Epithelial cell of esophagus (primary cell): ENCODE measurements at regions not wholly inside any gene's neighbourhood (a gene's known extent, or its start where the extent isn't known, plus 50 kb on each side); places are given as distances from the start of the nearest gene placed in this dataset.
"Not testable (repeated sequence)": the region's sequence is repeated elsewhere in the genome, so short reads cannot be mapped to it uniquely, and the experiment has no call there.

Experiments
- DNase-seq: peaks from one replicate; pipeline ENCODE4 v3.0.0; 2010; ENCODE audit warnings: low read depth
- H3K4me3 ChIP-seq: 2 replicates; pipeline ENCODE4 v1.5.1; 2011; ENCODE audit warnings: mild to moderate bottlenecking, low read length, control low read depth
- CTCF ChIP-seq: IDR thresholded peaks from 2 replicates; pipeline ENCODE4 v1.5.1; 2011; ENCODE audit warnings: low read depth, mild to moderate bottlenecking, low read length, control low read depth, inconsistent platforms; ENCODE audit not compliant: insufficient read depth; ENCODE audit errors: missing control alignments

GRCh38 chr5:109283086-109283485 is 126.7 kb downstream of the PJA2 start:
- not testable (repeated sequence) for DNase-seq, H3K4me3 ChIP-seq

- TF ChIP-seq CTCF = no peak
- peak; percentile 40 for DNase-seq
- H3K4me3 ChIP-seq = no peak overlapping the region
These were observed 128.6 kb downstream of the PJA2 start for GRCh38 chr5:109281136-109281690.

DNA sequence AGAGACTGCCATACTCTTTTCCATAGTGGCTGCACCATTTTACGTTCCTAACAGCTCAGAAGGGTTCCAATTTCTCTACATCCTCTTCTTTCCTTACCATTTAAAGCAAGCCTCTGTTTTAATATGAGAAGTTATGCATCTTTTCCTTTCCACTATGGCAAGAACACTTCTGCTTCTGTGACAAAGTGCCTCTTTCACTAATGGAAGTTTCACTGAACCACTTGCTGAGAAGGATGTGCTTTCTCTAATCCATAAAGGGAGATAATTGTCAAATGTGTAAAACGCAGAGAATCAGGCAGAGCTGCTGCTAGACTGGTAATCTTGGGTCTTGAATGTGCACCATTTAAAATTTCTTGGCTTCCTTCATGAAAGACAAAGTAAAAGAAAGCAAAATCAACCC is 131.6 kb downstream of the PJA2 start:
- DNase-seq = no peak
- TF ChIP-seq CTCF = no peak
- no peak overlapping the region for H3K4me3 ChIP-seq

DNA sequence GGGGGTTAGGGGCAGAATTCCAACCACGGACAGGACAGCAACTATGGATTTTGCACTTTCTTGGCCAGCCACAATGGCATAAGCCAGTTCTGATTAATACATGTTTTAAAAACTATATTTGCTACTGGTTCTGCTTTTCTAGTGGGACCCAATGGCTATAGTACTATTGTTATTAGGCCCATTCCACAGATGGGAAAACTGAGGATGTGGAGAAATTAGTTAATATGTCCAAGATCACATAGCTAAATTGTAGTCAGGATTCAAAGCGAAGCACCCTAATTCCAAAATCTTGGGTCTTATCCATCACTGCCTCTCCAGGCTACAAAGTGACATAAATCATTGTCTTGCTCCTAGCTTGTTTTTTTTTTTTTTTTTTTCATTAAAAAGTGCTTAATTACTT is 133.9 kb downstream of the PJA2 start:
- TF ChIP-seq CTCF = no peak
- DNase-seq = no peak

GRCh38 chr5:109273594-109273993 is 136.2 kb downstream of the PJA2 start:
- DNase-seq = no peak

More for the DNA sequence above, 133.9 kb downstream of the PJA2 start:
- H3K4me3 ChIP-seq = no peak overlapping the region

GRCh38 chr5:109267283-109267682 is 142.5 kb downstream of the PJA2 start:
- H3K4me3 ChIP-seq = no peak overlapping the region
- no peak for TF ChIP-seq CTCF
- no peak for DNase-seq

More at GRCh38 chr5:109273594-109273993, 136.2 kb downstream of the PJA2 start:
- no peak overlapping the region for H3K4me3 ChIP-seq
- TF ChIP-seq CTCF = no peak

DNA sequence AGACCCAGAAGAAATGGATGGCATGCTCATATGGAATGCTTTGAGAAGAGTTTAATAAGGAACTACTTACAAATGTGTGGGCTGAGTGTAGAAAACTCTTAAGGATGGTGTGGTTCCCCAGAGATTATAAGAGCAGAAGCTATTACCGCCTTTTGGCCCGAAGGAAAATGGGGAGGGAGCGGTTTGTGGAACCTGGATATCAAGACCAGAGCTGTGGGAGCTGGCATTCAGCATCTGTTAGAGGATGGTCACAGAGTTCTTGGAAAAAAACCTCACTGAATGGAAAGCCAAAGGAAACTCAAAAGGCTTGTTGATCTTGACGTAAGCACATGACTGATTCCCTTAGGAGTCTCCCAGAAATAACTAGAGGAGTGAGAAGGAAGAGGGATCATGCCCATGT is 151.0 kb downstream of the PJA2 start:
- DNase-seq = no peak
- no peak for TF ChIP-seq CTCF
- H3K4me3 ChIP-seq = no peak overlapping the region
